SK-N-SH (cell line): ENCODE measurements at regions not wholly inside any gene's neighbourhood (a gene's known extent, or its start where the extent isn't known, plus 50 kb on each side); places are given as distances from the start of the nearest gene placed in this dataset.

ENCODE experiments used
- CTCF ChIA-PET: fragments of 300-600, 350-600 bp; formaldehyde crosslinking; extraction: SDS; loops from one replicate; lab custom pipeline; 2021; lab: Yijun Ruan, JAX
- POLR2A ChIA-PET: fragments of 350-600 bp; sonication (Branson Sonifier 250); formaldehyde crosslinking; extraction: SDS; loops from one replicate; lab custom pipeline; 2020; ENCODE audit warnings: antibody characterized with exemption, inconsistent platforms; lab: Yijun Ruan, JAX
- DNase-seq: peaks from one replicate; pipeline ENCODE4 v3.0.0; 2012
- H2AFZ ChIP-seq: fragments of 200-600 bp; sonication (generic); 2 replicates; pipeline ENCODE4 v1.8.1; 2016; ENCODE audit warnings: antibody characterized with exemption, mild to moderate bottlenecking, low read depth
- H3F3A ChIP-seq: fragments of 200-600 bp; sonication (generic); replicated peaks from 2 replicates; pipeline ENCODE3; 2016; ENCODE audit warnings: antibody characterized with exemption, mild to moderate bottlenecking; ENCODE audit not compliant: insufficient read depth
- H3K27ac ChIP-seq, 2 experiments: fragments of 200-500 bp in 1 of 2; fragments of 200-600 bp in 1 of 2; sonication (Bioruptor generic) in 1 of 2; sonication (generic), shearing (Covaris generic) in 1 of 2; 2 replicates each; pipeline versions ENCODE4 v1.5.1 to v1.6.1; 2014 to 2016; ENCODE audit warnings: low read depth in 2 of 2, inconsistent platforms in 1 of 2, low read length in 1 of 2, mild to moderate bottlenecking in 1 of 2, mixed read lengths in 1 of 2
- H3K27me3 ChIP-seq: fragments of 200-600 bp; sonication (generic), shearing (Covaris generic); 2 replicates; pipeline ENCODE4 v1.6.1; 2016; ENCODE audit warnings: mixed run types; ENCODE audit not compliant: insufficient read depth
- H3K36me3 ChIP-seq, 2 experiments: fragments of 200-500 bp in 1 of 2; fragments of 200-600 bp in 1 of 2; sonication (Bioruptor generic) in 1 of 2; sonication (generic) in 1 of 2; replicated peaks in 1 of 2; 2 replicates each; pipeline versions ENCODE3 to v1.5.1; 2014 to 2016; ENCODE audit warnings: low read length in 1 of 2, mild to moderate bottlenecking in 1 of 2; ENCODE audit not compliant: insufficient read depth in 2 of 2, control insufficient read depth in 1 of 2
- H3K4me1 ChIP-seq, 2 experiments: fragments of 200-500 bp in 1 of 2; fragments of 200-600 bp in 1 of 2; sonication (Bioruptor generic) in 1 of 2; sonication (generic), shearing (Covaris generic) in 1 of 2; 2 replicates each; pipeline versions ENCODE4 v1.5.1 to v1.6.1; 2014 to 2016; ENCODE audit warnings: low read depth in 1 of 2, low read length in 1 of 2, mixed run types in 1 of 2; ENCODE audit not compliant: insufficient read depth in 2 of 2, control insufficient read depth in 1 of 2
- H3K4me2 ChIP-seq: fragments of 200-600 bp; sonication (generic), shearing (Covaris generic); 2 replicates; pipeline ENCODE4 v1.6.1; 2017; ENCODE audit warnings: mixed run types
- H3K4me3 ChIP-seq, 2 experiments: fragments of 200-500 bp in 1 of 2; fragments of 200-600 bp in 1 of 2; sonication (Bioruptor generic) in 1 of 2; sonication (generic), shearing (Covaris generic) in 1 of 2; 2 replicates each; pipeline versions ENCODE4 v1.5.1 to v1.8.1; 2014 to 2016; ENCODE audit warnings: low read depth in 2 of 2, inconsistent platforms in 1 of 2, low read length in 1 of 2, mild to moderate bottlenecking in 1 of 2, mixed read lengths in 1 of 2, moderate library complexity in 1 of 2
- H3K79me2 ChIP-seq: fragments of 200-600 bp; sonication (generic); 2 replicates; pipeline ENCODE4 v1.8.1; 2017; ENCODE audit warnings: mild to moderate bottlenecking; ENCODE audit not compliant: insufficient read depth
- H3K9ac ChIP-seq: fragments of 200-600 bp; sonication (generic); 2 replicates; pipeline ENCODE4 v1.6.1; 2017; ENCODE audit warnings: mixed run types
- H3K9me2 ChIP-seq: fragments of 200-600 bp; sonication (generic); 2 replicates; pipeline ENCODE4 v1.6.1; 2017; ENCODE audit warnings: mixed run types
- H3K9me3 ChIP-seq: fragments of 200-600 bp; sonication (generic); 2 replicates; pipeline ENCODE4 v1.6.1; 2017; ENCODE audit warnings: mixed run types, mild to moderate bottlenecking, moderate library complexity
- H4K20me1 ChIP-seq: fragments of 200-600 bp; sonication (generic); 2 replicates; pipeline ENCODE4 v1.6.1; 2017; ENCODE audit warnings: mild to moderate bottlenecking, mixed run types; ENCODE audit not compliant: insufficient read depth
- CHD2 ChIP-seq: fragments of 150-350 bp; IDR thresholded peaks from 2 replicates; pipeline ENCODE4 v1.6.1; 2018; ENCODE audit warnings: low read length; ENCODE audit not compliant: partially characterized antibody
- ELF1 ChIP-seq: IDR thresholded peaks from 2 replicates; pipeline ENCODE4 v1.4.0; 2012
- FOSL2 ChIP-seq: IDR thresholded peaks from 2 replicates; pipeline ENCODE4 v1.4.0; 2012; ENCODE audit warnings: low read depth, mild to moderate bottlenecking, moderate library complexity, borderline replicate concordance
- GABPA ChIP-seq: IDR thresholded peaks from 2 replicates; pipeline ENCODE4 v1.4.0; 2012; ENCODE audit warnings: low read depth, mild to moderate bottlenecking
- GATA2 ChIP-seq: sonication (generic); formaldehyde crosslinking; IDR thresholded peaks from 2 replicates; pipeline ENCODE4 v1.5.0; 2020; ENCODE audit warnings: mild to moderate bottlenecking, missing genetic modification reagents
- MEF2A ChIP-seq: IDR thresholded peaks from 2 replicates; pipeline ENCODE4 v1.4.0; 2012; ENCODE audit warnings: low read depth, borderline replicate concordance
- MXI1 ChIP-seq: IDR thresholded peaks from 2 replicates; pipeline ENCODE4 v1.6.1; 2012; ENCODE audit warnings: mild to moderate bottlenecking, low read depth, low read length, improper control_type of control experiment
- NFIC ChIP-seq: IDR thresholded peaks from 2 replicates; pipeline ENCODE4 v1.4.0; 2012; ENCODE audit warnings: borderline replicate concordance
- NRF1 ChIP-seq: IDR thresholded peaks from 2 replicates; pipeline ENCODE4 v1.6.1; 2012; ENCODE audit warnings: low read depth, mild to moderate bottlenecking, low read length
- POLR2AphosphoS5 ChIP-seq: IDR thresholded peaks from 2 replicates; pipeline ENCODE4 v1.6.1; 2012; ENCODE audit warnings: low read depth, low read length
- RAD21 ChIP-seq: IDR thresholded peaks from 2 replicates; pipeline ENCODE4 v1.6.1; 2012; ENCODE audit warnings: mild to moderate bottlenecking, low read length
- RCOR1 ChIP-seq: fragments of 150-350 bp; IDR thresholded peaks from 2 replicates; pipeline ENCODE4 v1.6.1; 2017; ENCODE audit warnings: antibody characterized with exemption, low read length
- REST ChIP-seq: IDR thresholded peaks from 2 replicates; pipeline ENCODE4 v1.6.1; 2012; ENCODE audit warnings: mild to moderate bottlenecking, low read depth, low read length, moderate library complexity
- SIN3A ChIP-seq: IDR thresholded peaks from 2 replicates; pipeline ENCODE4 v1.6.1; 2012; ENCODE audit warnings: low read depth, mild to moderate bottlenecking, low read length, moderate library complexity, borderline replicate concordance
- SMC3 ChIP-seq: IDR thresholded peaks from 2 replicates; pipeline ENCODE4 v1.6.1; 2012; ENCODE audit warnings: low read depth, low read length, improper control_type of control experiment
- TAF1 ChIP-seq: IDR thresholded peaks from 2 replicates; pipeline ENCODE4 v1.6.1; 2012; ENCODE audit warnings: low read depth, mild to moderate bottlenecking, low read length, moderate library complexity, borderline replicate concordance
- TEAD4 ChIP-seq: IDR thresholded peaks from 2 replicates; pipeline ENCODE4 v1.4.0; 2012; ENCODE audit warnings: mild to moderate bottlenecking, borderline replicate concordance; ENCODE audit not compliant: insufficient read depth
- USF2 ChIP-seq: fragments of 150-350 bp; IDR thresholded peaks from 2 replicates; pipeline ENCODE4 v1.6.1; 2017; ENCODE audit warnings: antibody characterized with exemption, low read length, low read depth, borderline replicate concordance
- YY1 ChIP-seq: IDR thresholded peaks from 2 replicates; pipeline ENCODE4 v1.4.0; 2012; ENCODE audit warnings: low read depth, mild to moderate bottlenecking
- ZBTB33 ChIP-seq: IDR thresholded peaks from 2 replicates; pipeline ENCODE4 v1.4.0; 2012; ENCODE audit warnings: low read depth, borderline replicate concordance
- WGBS: methylation state at CpG from one replicate; pipeline ENCODE4 v1.1.6; 2017; ENCODE audit warnings: low lambda C conversion rate; 5-methylcytosine and 5-hydroxymethylcytosine counted together

- CTCF ChIA-PET: no interaction called here
- Histone ChIP-seq H2AFZ (no peak overlapping the region), H3K9me2 (no peaks in the 10 kb centered on the region), H3K9ac (no peak overlapping the region), H3K4me3 (no peak overlapping the region), H3K9me3 (no peaks in the 10 kb centered on the region), H3K27me3 (no peaks in the 10 kb centered on the region), H3K27ac (no peak overlapping the region), H3K79me2 (no peaks in the 10 kb centered on the region), H3F3A (no peaks in the 10 kb centered on the region), H3K36me3 (no peaks in the 10 kb centered on the region), H3K4me1 (no peaks in the 10 kb centered on the region), H4K20me1 (no peaks in the 10 kb centered on the region), H3K4me2 (no peak overlapping the region)
- POLR2A ChIA-PET: no interaction called here
- 11% methylated on average over 1 of the region's 1 CpG for WGBS
- no peak for DNase-seq
- TF ChIP-seq SMC3 (no peak), CHD2 (no peak), GABPA (no peak), SIN3A (no peak), FOSL2 (no peak), USF2 (no peak), YY1 (no peak), RAD21 (no peak), ELF1 (no peak), NRF1 (no peak), ZBTB33 (no peak), TAF1 (no peak), MXI1 (no peak), TEAD4 (no peak), RCOR1 (no peak), NFIC (no peak), MEF2A (no peak), REST (no peak), POLR2AphosphoS5 (no peak), GATA2 (CRISPR knock-in tag) (no peak)
These were observed 1869.3 kb upstream of the FLRT2 start for GRCh38 chr14:83660597-83660996.
